GM10248 (cell line): ENCODE measurements at regions not wholly inside any gene's neighbourhood (a gene's known extent, or its start where the extent isn't known, plus 50 kb on each side); places are given as distances from the start of the nearest gene placed in this dataset.

Source experiments
- CTCF ChIA-PET: fragments of 300-600 bp; sonication (Branson Sonifier 250); formaldehyde crosslinking; extraction: SDS; loops from one replicate; lab custom pipeline; 2021; ENCODE audit warnings: antibody characterized with exemption; lab: Yijun Ruan, JAX
- POLR2A ChIA-PET: fragments of 350-650 bp; sonication (Branson Sonifier 250); formaldehyde crosslinking; extraction: SDS; loops from one replicate; lab custom pipeline; 2020; ENCODE audit warnings: antibody characterized with exemption; lab: Yijun Ruan, JAX
- DNase-seq: peaks from one replicate; pipeline ENCODE4 v3.0.0; 2012; ENCODE audit errors: extremely low spot score
- CTCF ChIP-seq: IDR thresholded peaks from 2 replicates; pipeline ENCODE4 v1.5.1; 2012; ENCODE audit warnings: mild to moderate bottlenecking, low read depth; ENCODE audit errors: extremely low read depth, missing control alignments, control extremely low read depth

DNA sequence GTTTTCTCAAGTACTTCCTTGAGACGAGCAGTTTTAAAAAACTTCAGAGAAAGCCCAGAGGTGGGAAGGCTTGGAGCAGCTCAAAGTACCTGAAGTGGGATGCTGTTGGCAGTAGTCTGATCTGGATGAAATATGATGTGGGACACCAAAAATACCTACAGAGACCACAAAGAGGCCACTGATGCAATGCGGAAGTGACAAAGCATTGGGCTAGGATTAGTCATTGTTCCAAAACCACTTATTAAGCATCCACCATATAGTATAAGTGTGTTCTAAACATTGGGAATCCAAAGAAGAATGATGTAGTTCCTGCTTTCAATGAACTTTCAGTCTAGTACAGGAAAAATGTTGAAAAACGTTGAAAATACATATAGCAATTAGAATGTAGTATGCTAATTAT, 386.1 kb upstream of the CNKSR2 start:
- no peak for DNase-seq
- no peak for TF ChIP-seq CTCF
- CTCF ChIA-PET = no interaction called here
- POLR2A ChIA-PET = no interaction called here

DNA sequence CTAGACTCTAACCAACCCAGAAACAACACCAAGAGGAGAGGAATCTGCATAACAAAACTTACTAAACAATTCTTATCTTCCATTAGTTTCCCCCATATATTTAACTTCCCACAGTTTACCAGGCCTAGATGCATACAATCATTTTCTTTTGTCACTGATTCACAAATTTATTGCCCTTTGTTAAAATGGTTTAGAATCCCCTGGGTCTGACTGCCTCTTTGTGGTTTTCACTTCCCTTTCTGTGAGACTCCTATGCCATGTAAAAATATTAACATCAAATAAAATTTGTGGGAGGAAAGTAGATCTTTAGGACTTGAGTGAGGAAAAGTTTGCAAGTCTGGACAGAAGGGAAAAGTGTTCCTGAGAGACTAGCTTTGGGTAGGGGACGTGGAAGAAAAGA, 393.8 kb upstream of the CNKSR2 start:
- CTCF ChIA-PET = no interaction called here
- TF ChIP-seq CTCF = no peak
- DNase-seq = no peak
- POLR2A ChIA-PET = interaction anchor here (0.6 kb wide), 1 partner anchor 555 kb away, joined by 3 read pairs; no protein-coding TSS in a partner anchor

DNA sequence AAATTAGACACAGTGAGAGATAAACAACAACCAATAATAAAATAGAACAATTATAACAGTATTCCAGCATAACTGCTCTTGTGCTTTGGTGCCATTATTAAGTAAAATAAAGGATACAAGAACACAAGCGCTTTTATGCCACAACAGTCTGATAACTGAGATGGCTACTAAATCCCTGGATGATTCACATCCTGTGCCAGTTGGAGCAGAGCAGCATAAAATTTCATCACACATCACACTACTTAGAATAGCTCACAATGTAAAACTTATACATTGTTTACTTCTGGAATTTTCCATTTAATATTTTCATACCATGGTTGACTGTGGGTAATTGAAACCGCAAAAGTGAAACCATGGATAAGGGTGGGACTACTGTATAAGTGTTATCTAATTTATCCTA, 399.9 kb upstream of the CNKSR2 start:
- POLR2A ChIA-PET = no interaction called here
- CTCF ChIA-PET = no interaction called here
- no peak for DNase-seq
- no peak for TF ChIP-seq CTCF

DNA sequence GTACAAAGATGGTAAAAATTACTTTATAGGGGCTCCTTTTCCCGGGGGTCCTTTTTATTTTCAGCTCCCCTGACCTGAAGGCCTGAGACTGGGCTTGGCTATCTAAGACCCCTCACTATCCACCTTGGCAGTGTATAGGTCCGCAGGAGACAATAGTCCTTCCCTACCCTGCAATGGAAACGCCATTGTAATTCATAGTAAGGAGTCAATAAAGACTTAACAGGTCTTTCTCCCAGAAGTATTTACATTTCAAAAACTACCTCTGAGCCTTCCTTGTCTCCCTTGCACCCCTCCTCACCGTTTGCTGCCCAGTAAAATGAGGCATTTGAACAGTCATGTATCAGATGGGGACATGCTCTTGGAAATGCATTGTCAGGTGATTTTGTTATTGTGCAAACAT, 401.2 kb upstream of the CNKSR2 start:
- ChIA-PET CTCF (no interaction called here), POLR2A (no interaction called here)
- no peak for TF ChIP-seq CTCF
- no peak for DNase-seq

GRCh38 chrX:20971250-20971649, 403.0 kb upstream of the CNKSR2 start:
- POLR2A ChIA-PET = no interaction called here
- CTCF ChIA-PET = no interaction called here
- TF ChIP-seq CTCF = no peak
- no peak for DNase-seq

GRCh38 chrX:20969565-20969964, 404.7 kb upstream of the CNKSR2 start:
- CTCF ChIA-PET = no interaction called here

More at GRCh38 chrX:20969565-20969964, 404.7 kb upstream of the CNKSR2 start:
- TF ChIP-seq CTCF = no peak
- no peak for DNase-seq
- POLR2A ChIA-PET = no interaction called here
